Astrocyte (in vitro differentiated cells and primary cell): ENCODE measurements at regions not wholly inside any gene's neighbourhood (a gene's known extent, or its start where the extent isn't known, plus 50 kb on each side); places are given as distances from the start of the nearest gene placed in this dataset.

Experiments used
- CTCF ChIP-seq: IDR thresholded peaks from 2 replicates; pipeline ENCODE4 v1.5.1; 2011; ENCODE audit warnings: low read depth, mild to moderate bottlenecking, inconsistent platforms, low read length, moderate library complexity; ENCODE audit not compliant: insufficient read depth
- EZH2 ChIP-seq: IDR thresholded peaks from 2 replicates; pipeline ENCODE4 v1.6.1; 2012; ENCODE audit warnings: mild to moderate bottlenecking, low read length, inconsistent platforms; ENCODE audit not compliant: insufficient read depth

GRCh38 chr9:87390361-87390760 lies 107.3 kb upstream of the DAPK1 start:
- TF ChIP-seq CTCF, result no peak
- no peak for TF ChIP-seq EZH2
